ENCODE measurements at regions not wholly inside any gene's neighbourhood (a gene's known extent, or its start where the extent isn't known, plus 50 kb on each side); places are given as distances from the start of the nearest gene placed in this dataset.
A peak's percentile ranks its signal among the peaks of the same experiment; 100 is the strongest.
"Not testable (repeated sequence)": the region's sequence is repeated elsewhere in the genome, so short reads cannot be mapped to it uniquely, and the experiment has no call there.

- 63 to 64% methylated on average over 44 of the region's 44 CpGs for WGBS, 2 donors
- Histone ChIP-seq H3K27ac (no peak overlapping the region), H3K9me3 (no peaks in the 10 kb centered on the region), H3K4me3 (no peak overlapping the region), H3K36me3 (no peaks in the 10 kb centered on the region), H3K4me1 (no peaks in the 10 kb centered on the region), H3K27me3 (no peaks in the 10 kb centered on the region)
- DNase-seq (peak in 3 of 6 donors; percentile 46 to 89 (median 77)), FAIRE-seq (no peak), ATAC-seq (no peak)
- no peak for TF ChIP-seq CTCF (IDR thresholded peaks at IDR 0.05)
- intact Hi-C loops (cut with DNase I) = no loop called here
These were observed 441.2 kb upstream of the DEFB115 start for GRCh38 chr20:30816182-30816645.

- 56 to 60% methylated on average over 1 of the region's 1 CpG for WGBS, 2 donors
- intact Hi-C loops (cut with DNase I); H3K36me3 ChIP-seq; H3K9me3 ChIP-seq; H3K27me3 ChIP-seq; FAIRE-seq; ATAC-seq; H3K27ac ChIP-seq; H3K4me3 ChIP-seq; DNase-seq; H3K4me1 ChIP-seq: not testable (repeated sequence)
These were observed 435.8 kb upstream of the DEFB115 start for GRCh38 chr20:30821615-30822014.

- FAIRE-seq; H3K27me3 ChIP-seq; H3K4me3 ChIP-seq; DNase-seq; H3K36me3 ChIP-seq; ATAC-seq; intact Hi-C loops (cut with DNase I); H3K9me3 ChIP-seq; H3K4me1 ChIP-seq; H3K27ac ChIP-seq: not testable (repeated sequence)
- 48 to 53% methylated on average over 7 of the region's 7 CpGs for WGBS, 2 donors
These were observed 432.8 kb upstream of the DEFB115 start for GRCh38 chr20:30824666-30825065.

- H3K27me3 ChIP-seq; DNase-seq; H3K36me3 ChIP-seq; H3K9me3 ChIP-seq; FAIRE-seq; intact Hi-C loops (cut with DNase I); ATAC-seq; H3K4me3 ChIP-seq; H3K27ac ChIP-seq; H3K4me1 ChIP-seq: not testable (repeated sequence)
- 61 to 62% methylated on average over 5 of the region's 5 CpGs for WGBS, 2 donors
These were observed 411.5 kb upstream of the DEFB115 start for GRCh38 chr20:30845923-30846322.

GRCh38 chr20:30868271-30868670 is 389.2 kb upstream of the DEFB115 start:
- H3K9me3 ChIP-seq; H3K4me1 ChIP-seq; H3K36me3 ChIP-seq; intact Hi-C loops (cut with DNase I); ATAC-seq; H3K27me3 ChIP-seq; H3K4me3 ChIP-seq; FAIRE-seq; H3K27ac ChIP-seq: not testable (repeated sequence)
- DNase-seq = peak in 1 of 6 donors; percentile 57
- WGBS, 2 donors = 53 to 57% methylated on average over 11 to 12 of the region's 12 CpGs

- H3K4me3 ChIP-seq; H3K27me3 ChIP-seq; H3K27ac ChIP-seq; DNase-seq; H3K4me1 ChIP-seq; H3K36me3 ChIP-seq; H3K9me3 ChIP-seq; ATAC-seq; intact Hi-C loops (cut with DNase I); FAIRE-seq: not testable (repeated sequence)
- 57 to 58% methylated on average over 7 of the region's 7 CpGs for WGBS, 2 donors
These were observed 386.3 kb upstream of the DEFB115 start for GRCh38 chr20:30871127-30871526.

- FAIRE-seq; H3K9me3 ChIP-seq; H3K27me3 ChIP-seq; DNase-seq; H3K27ac ChIP-seq; intact Hi-C loops (cut with DNase I); H3K4me3 ChIP-seq; H3K36me3 ChIP-seq; ATAC-seq; H3K4me1 ChIP-seq: not testable (repeated sequence)
- 44 to 49% methylated on average over 7 of the region's 7 CpGs for WGBS, 2 donors
These were observed 385.2 kb upstream of the DEFB115 start for GRCh38 chr20:30872252-30872651.

GRCh38 chr20:30875868-30876267 is 381.6 kb upstream of the DEFB115 start:
- FAIRE-seq; H3K4me1 ChIP-seq; H3K27ac ChIP-seq; H3K27me3 ChIP-seq; H3K4me3 ChIP-seq; intact Hi-C loops (cut with DNase I); H3K36me3 ChIP-seq; ATAC-seq; H3K9me3 ChIP-seq; DNase-seq: not testable (repeated sequence)

- ATAC-seq; H3K27me3 ChIP-seq; H3K36me3 ChIP-seq; FAIRE-seq; DNase-seq; H3K4me3 ChIP-seq; H3K4me1 ChIP-seq; intact Hi-C loops (cut with DNase I); H3K9me3 ChIP-seq; H3K27ac ChIP-seq: not testable (repeated sequence)
- WGBS, 2 donors = 20 to 30% methylated on average over 16 to 20 of the region's 20 CpGs
These were observed 366.1 kb upstream of the DEFB115 start for GRCh38 chr20:30891400-30891799.
